NCI-H2171 (cell line): ENCODE measurements at regions not wholly inside any gene's neighbourhood (a gene's known extent, or its start where the extent isn't known, plus 50 kb on each side); places are given as distances from the start of the nearest gene placed in this dataset.

Source experiments
- DNase-seq: peaks from one replicate; lab custom pipeline; 2025; lab: John Stamatoyannopoulos, UW

DNA sequence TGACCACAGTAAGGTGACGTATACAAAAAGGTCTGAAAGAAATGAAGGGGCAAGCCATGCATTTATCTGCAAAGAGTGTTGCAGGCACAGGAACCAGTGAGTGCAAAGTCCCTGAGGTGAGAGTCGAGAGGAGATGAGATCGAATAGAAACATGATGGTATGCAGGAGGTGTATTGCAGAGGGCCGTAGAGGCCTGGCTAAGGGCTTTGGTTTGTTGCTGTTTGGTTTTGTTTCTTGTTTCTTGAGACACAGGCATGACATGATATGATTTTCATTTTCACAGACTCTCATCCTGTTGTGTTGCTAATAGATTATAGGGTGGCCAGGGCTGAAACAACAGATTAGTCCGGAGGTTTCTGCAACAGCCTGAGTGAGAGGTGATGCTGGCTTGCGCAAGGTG, 80.4 kb downstream of the HSPH1 start:
- no peak for DNase-seq

DNA sequence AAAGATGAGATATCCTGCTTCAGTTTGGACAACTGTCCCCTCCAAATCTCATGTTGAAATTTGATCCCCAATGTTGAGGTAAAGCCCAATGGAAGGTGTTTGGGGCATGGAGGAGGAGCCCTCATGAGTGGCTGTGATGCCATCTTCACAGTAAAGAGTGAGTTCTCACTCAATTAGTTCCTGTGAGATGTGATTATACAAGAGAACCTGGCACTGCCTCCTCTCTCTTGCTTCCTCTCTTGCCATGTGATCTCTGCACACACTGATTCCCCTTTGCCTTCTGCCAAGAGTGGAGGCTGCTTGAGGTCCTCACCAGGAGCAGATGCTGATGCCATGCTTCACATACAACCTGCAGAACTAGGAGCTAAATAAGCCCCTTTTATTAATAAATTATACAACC, 86.9 kb downstream of the HSPH1 start:
- no peak for DNase-seq

DNA sequence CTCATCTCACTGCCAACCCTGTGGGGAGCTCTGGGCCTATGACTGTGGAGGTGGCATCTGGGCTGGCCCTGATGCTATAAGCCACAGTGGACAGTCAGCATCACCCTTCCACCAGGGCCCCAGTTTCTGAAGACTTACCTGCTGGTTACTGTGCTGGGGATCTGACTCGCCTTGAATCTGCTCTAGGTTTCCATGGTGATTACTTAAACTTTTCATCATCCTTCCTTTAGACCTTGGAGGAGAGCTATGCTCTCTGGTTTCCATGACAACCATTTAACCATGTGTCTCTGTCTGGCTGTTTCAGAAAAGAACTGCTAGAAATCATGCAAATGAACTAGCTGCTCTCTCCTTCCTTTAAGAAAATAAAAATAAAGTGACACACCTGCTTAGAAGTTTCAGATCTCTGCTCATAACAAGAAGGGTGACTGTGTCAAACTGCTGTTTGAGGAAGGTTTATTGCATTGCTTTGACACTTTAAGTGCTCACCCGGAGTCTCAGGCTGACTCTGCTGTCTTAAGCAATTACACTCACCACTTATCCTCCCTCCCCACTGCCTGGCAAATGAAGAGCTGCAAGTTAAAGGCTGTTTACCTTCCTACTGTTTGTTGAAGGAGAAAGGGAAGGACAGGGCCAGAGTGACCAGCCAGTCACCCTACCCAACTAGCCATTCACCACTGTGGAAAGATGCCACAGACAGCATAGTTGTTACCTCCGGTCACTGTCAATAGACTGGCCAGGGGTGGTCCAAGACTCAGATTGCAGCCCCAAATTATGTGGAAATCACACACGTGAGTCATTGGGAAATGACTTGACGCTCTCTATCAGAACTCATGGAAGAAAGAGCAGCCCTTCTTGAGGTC, 87.6 kb downstream of the HSPH1 start:
- DNase-seq, result no peak

DNA sequence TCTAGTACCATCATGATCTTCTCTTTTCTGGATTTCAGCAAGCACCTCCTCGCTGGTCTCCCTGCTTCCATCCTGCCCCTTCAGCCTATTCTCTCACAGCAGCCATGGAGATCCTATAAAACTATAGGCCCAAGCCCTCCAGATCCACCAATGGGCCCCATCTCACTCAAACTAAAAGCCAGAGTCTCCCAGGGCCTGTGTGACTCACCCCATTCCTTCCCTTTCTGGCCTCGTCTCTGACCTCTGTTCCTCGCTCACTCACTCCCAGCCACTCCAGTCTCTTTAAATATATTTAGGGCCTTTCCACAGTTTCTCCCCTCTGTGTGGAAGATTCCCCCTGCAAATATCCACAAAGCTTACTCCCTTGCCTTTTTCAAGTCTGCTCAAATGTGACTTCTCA, 89.7 kb downstream of the HSPH1 start:
- no peak for DNase-seq

DNA sequence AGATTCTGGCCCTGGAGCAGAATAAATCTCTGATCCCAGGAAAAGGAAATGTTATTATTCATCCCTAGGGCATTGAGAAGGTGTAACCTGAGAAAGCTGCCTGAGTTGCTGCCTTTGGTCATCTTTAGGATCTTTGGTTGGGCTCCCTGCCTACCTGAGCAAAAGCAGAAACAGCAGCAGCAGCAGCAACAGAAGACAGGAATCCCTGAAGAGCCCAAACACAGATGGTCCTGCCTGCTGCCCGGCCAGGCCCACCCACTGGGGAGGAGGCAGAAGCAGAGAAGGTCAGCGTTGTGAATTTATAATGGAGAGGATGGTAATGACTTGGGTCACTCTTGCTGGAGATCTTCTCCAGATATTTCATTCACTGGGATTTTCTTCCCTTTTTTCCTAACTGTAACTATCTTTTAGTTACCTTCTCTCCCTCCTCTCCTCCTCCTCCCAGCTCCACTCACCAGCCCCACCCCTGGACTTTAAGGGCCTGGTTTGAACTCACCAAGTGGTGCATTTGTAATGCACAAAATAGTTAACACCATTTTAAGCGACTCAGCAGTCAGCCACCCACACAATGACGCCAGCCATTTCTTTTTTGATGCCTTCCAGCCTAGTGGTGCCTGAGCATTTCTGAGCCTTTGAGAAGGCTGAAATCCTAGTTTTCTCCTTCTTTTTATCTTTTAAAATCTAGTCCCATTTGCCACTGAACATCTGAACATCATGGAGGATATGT, 91.7 kb downstream of the HSPH1 start:
- DNase-seq, result no peak

DNA sequence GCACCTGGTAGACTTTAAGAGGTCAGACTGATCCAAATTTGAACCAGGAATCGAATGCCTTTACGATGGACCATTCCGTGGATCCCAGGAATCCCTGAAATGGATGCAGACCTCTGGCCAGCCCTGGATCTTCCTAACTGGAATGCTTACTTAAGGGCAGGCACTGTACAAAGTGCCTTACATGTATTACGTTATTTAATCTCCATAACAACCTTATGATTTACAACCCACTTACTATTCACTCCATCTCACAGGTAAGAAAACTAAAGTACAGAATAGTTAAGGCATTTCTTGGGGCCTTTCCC, 93.6 kb downstream of the HSPH1 start:
- DNase-seq, result no peak

DNA sequence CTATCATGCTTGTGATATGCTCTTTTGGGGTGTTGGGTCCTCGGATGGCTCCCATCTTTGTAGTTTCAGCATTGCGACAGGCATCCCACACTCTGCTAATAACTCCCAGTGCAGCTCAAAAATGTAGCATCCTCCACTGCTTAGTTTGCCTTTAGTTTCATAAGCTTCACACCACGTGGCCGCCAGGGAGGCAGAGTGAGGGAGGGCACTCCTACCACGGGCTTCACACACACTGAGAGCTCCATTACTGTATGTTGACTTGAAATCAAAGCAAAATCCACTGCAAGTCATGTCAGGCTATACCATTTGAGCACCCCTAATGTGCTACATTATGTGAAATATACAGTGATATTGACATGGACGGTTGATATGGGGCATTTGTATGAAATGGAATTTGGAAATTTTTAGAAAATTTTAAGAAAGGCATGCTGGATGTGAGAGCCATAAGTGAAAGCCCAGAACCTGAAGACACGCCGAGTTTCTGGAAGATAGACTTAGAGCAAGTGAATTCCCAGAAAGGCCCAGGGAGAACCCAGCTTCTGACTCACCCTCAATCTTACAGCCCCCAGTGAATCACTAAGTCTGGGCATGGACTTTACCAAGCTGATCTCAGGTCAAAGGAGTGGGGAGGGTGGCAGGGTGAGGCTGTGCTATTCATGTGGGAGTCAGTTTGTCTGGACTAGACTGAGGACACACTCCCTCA, 94.1 kb downstream of the HSPH1 start:
- DNase-seq, result no peak

DNA sequence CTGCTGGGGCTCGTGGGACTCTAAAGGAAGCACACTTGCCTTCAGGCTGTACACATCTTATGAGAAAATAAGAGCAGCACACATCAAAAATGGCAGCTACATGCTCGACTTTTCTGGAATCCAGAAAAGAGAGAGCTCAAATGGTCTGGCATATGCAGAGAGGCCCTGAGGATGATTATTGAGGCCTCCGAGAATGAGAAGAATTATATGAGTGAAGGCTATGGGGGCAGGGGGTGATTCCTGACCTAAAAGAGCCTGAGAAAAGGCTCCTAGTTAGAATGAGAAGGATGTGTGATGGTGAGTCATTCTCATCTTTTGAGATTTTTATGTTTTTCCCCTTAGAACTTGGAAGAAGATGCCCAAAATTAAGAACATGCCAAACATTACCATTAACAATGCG, 97.1 kb downstream of the HSPH1 start:
- DNase-seq, result no peak

DNA sequence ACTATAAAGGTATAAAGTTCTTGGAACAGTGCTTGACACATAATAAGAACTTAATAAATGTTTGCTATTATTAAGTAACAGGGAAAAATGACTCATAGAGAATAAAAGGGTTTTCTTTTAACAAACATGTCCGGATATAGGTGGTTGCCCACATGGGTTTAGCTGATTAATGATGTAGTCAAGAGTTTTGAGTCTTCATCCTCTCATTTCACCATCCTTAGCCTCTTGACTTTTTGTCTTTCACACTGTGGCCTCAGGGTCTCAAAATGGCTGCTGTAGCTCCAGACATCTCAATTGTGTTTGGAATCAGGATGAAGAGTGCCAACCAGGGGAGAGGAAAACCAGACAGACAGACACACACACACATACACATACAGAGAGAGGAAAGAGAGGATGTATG, 97.9 kb downstream of the HSPH1 start:
- no peak for DNase-seq

DNA sequence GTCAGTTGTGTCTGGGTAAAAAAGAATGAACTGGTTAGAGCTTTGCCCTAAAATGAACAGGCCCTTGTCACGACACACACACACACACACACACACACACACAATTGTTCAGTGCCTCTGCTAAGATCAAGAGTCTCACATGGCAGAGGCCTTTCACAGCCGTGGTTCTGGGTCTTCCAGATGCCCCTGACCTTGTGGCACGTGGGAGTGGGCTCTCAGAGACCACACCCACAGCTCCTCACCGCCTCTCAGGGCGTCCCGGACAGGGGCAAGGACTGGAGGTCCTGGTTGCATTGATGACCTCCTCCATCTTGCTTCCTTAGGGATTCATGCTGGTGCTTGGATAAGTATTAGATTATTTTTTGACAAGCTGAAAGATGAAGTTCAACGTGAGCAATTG, 101.0 kb downstream of the HSPH1 start:
- no peak for DNase-seq

DNA sequence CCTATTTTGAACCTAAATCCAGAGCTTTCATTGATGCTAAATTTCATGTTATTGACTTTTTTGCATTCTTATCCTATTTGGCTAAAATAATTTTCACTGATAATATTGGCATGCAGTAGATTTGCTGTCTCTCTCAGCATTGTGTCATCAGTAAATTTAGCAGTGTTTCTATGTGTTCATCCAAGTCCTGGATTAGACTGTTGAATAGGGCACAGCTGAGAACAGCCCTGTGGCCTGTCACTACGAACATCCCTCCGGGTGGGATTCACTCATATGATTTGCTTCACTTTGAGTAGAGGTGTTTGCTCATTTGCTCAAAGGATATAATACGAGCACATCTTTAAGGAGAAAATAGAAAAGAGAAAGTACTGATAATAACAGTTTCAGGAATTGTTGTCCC, 101.5 kb downstream of the HSPH1 start:
- no peak for DNase-seq

DNA sequence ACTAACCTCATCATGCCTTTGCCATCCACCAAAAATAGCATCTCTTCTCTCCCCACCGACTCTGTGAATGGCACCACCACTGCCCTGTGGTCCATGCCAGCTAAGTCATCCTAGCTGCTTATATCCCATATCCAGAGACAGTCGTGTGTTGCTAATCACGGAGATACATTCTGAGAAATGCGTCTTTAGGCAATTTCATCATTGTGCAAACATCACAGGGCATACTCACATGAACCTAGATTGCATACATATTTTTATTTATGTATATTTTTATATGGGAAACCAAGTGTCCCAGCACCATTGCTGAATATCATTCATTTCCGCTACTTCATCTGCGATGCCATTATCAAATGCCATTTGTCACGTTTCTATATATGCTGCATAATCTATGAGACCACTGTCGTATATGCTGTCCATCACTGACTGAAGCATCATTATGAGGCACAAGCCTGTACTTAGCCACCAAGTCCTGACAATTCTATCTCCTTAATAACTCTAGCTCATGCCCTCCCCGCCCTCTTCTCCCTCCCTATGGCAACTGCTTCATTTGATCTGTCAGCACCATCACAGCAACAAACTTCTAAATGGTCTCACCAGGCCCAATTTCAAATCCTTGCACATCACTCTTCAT, 104.2 kb downstream of the HSPH1 start:
- DNase-seq, result no peak

DNA sequence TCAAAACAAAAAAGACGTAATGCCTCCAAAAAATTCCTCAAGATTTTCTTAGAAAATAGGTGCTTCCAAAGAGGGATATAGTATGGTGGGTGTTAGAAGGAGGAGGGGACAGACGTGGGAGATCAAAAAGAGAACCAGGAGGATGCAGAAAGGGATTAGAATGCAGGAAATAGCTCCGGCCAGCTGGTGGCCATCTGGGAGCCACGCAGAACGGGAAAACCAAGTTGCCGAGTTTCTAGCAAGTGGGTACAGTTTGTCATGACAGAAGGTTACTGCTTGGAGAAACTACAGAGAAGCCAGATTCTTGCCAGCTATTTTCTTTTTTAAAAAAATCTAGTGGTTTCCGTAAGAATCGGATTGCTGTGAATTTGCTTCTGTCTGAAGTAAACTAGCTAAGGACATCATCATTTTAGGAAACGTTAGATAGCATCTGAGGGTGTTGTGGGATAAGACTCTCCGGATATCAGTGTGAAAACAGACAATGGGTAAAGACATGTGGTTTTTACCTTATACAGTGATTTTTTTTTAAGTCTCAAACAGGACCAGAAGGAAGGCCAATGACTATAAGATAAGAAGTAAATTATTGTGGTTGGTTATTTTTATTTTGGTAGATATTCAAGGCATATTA, 104.9 kb downstream of the HSPH1 start:
- no peak for DNase-seq

DNA sequence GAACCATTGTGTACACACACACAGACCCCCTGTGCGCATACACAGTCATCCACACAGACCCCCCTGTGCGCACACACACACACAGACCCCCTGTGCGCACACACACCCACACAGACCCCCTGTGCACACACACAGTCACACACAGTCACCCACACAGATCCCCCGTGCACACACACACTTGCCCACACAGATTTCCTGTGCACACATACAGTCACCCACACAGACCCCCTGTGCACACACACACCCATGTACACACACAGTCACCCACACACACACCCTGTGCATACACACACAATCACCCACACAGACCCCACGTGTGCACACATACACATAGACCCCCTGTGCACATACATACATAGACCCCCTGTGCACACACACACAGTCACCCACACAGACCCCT, 106.1 kb downstream of the HSPH1 start:
- no peak for DNase-seq

DNA sequence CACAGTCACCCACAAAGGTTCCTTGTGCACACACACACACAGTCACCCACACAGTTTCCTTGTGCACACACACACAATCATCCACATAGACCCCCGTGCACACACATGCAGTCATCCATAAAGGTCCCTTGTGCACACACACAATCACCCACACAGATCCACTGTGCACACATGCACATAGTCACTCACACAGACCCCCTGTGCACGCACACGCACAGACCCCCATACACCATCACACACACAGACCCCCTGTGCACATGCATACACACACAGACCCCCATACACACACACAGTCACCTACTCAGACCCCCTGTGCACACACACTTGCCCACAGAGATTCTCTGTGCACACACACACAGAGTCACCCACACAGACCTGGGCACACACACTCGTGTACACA, 107.1 kb downstream of the HSPH1 start:
- DNase-seq, result no peak

DNA sequence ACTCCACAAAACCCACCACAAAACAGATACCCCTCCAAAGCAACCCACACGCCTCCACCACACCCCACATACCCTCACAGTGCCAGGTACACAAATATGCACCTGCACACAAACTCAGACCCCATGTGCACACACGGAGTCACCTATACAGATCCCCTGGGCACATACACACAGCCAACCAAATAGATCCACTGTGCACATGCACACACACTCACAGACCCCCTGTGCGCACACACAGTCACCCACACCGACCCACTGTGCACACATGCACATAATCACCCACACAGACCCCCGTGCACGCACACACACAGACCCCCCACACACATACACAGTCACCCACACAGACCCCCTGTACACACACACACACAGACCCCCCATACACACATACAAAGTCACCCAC, 107.8 kb downstream of the HSPH1 start:
- no peak for DNase-seq

DNA sequence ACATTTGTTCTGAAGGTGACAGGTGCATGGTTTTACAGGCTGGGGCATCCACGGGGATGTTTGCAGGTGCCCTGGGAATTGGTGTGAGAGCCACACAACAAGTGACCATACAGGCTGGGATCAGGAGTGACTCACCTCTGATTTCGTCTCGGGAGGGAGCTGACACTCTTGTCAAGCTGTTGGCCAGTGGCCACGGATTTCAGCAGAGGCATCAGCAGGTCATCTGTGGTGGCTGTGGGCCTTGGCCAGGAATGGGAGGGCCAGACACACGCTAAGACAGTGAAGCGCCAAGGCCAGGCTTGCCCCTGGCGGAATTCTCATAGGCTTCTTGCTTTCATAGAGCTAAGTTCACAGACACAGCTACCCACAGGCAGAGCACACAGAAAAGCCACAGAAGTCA, 108.6 kb downstream of the HSPH1 start:
- DNase-seq, result no peak

DNA sequence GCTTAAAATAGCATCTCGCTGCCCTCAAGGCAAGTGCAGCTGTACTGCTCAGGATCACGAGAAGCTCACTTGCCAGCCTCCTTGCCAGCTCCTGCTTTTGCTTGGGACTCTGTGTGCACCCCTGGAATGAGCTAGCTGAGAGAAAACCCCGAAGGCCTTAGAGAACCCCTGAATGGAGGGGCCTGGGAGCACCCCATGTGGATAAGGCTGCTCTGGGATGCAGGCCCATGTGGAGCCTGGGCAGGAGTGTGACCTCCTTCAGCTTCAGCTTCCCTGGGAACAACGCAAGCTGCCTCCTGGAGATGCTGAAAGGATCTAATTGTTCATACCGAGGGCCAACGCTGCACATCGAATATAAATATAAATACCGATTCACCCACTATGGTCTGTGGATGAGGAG, 109.2 kb downstream of the HSPH1 start:
- no peak for DNase-seq

DNA sequence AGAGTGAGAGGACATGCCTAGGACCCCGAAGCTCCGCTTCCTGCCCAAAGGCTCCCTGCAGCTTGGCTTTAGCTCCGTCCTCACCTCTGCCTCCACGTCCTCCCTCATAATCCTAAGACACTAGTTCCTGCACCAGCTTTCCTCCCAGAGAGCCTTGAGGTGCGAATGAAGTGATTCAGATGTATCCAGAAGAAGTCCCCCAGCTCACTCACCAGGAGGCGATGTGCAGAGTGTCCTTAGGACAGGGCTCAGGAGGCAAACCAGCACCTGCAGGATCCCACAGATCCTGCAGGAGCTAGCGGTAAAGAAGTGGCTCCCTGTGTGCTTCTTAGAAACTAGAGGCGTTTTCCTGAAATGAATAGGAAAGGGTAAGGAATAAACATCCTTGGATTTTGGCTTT, 109.7 kb downstream of the HSPH1 start:
- no peak for DNase-seq

DNA sequence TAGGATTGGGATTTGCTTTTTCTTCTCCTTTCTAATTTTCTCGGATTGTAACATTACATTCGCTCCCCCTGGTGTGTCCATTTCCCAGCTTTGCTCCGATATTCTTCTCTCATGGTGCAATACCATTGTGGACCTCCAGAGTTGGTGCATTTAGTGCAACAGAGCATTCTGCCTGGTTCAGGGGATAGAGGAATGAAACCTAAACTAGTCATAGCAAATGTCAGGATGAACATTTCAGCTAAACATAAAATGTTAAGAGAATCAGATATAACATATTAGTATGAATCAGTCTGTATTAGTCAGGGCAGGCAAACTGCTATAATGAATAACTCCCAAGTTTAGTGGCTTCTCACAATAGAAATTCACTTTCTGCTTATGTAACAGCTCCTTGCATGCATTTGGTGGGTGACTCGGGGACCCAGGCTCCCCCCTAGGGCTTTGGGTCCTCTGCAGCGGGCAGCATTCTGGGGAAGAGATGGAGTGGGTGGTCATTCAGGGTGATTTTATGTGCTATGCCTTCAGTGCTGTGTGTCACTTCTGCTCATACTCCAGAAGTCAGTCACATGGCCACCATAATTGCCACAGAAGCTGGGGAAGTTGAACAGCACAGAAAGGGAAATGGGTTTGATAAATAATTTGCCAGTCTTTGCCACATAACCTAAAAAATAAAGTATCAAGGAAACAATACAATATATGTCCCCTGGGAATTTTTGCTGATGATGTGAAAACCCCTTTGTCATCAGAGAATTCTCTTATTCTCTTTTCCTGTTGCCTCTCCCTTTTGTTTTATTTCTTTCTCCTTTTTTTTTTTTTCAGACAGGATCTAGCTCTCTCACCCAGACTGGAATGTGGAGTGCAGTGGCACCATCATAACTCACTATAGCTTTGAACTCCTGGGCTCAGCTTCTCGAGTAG, 111.0 kb downstream of the HSPH1 start:
- DNase-seq, result no peak

DNA sequence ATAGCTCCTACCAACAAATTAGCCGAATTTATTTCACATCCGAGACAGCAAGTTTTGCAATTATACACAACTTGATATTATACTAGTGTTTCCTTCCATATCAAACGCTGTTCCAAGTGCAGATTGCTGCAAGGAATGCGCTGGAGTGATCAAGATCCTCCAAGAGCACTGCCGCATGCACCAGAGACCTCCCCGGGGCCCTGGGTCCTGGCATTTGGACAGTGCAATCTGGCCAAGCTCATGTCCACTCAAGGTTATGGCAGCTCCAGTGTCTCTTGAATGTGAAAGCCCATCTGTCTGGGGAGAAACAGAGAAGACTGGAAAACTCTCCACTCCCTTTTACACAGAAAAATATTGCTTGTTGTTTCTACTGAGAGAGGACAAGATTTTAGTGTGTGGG, 111.9 kb downstream of the HSPH1 start:
- DNase-seq, result no peak
